NCI-H1436 treated with DMSO at 0.1 percent for 48 hours (cell line): ENCODE measurements at regions not wholly inside any gene's neighbourhood (a gene's known extent, or its start where the extent isn't known, plus 50 kb on each side); places are given as distances from the start of the nearest gene placed in this dataset.

Experiments
- DNase-seq: peaks from one replicate; lab custom pipeline; 2025; lab: John Stamatoyannopoulos, UW

- no peak for DNase-seq
Observed at GRCh38 chr4:19888587-19888986, 363.1 kb upstream of the SLIT2 start.

GRCh38 chr4:19883841-19884240, 367.9 kb upstream of the SLIT2 start:
- DNase-seq = no peak

GRCh38 chr4:19880206-19880605, 371.5 kb upstream of the SLIT2 start:
- no peak for DNase-seq

GRCh38 chr4:19879330-19879729, 372.4 kb upstream of the SLIT2 start:
- no peak for DNase-seq

- no peak for DNase-seq
Observed at GRCh38 chr4:19857991-19858390, 393.7 kb upstream of the SLIT2 start.

- DNase-seq = no peak
Observed at GRCh38 chr4:19857380-19857779, 394.3 kb upstream of the SLIT2 start.

GRCh38 chr4:19850909-19851308, 400.8 kb upstream of the SLIT2 start:
- DNase-seq = no peak

GRCh38 chr4:19844446-19844845, 407.3 kb upstream of the SLIT2 start:
- DNase-seq = no peak

GRCh38 chr4:19842471-19842870, 409.2 kb upstream of the SLIT2 start:
- DNase-seq = no peak

GRCh38 chr4:19838858-19839257, 412.8 kb upstream of the SLIT2 start:
- DNase-seq = no peak

- DNase-seq = no peak
Observed at GRCh38 chr4:19835429-19835828, 416.3 kb upstream of the SLIT2 start.

GRCh38 chr4:19832411-19832810, 419.3 kb upstream of the SLIT2 start:
- DNase-seq = no peak

- no peak for DNase-seq
Observed at GRCh38 chr4:19831644-19832285, 419.9 kb upstream of the SLIT2 start.

- no peak for DNase-seq
Observed at GRCh38 chr4:19829101-19829500, 422.6 kb upstream of the SLIT2 start.

GRCh38 chr4:19823781-19824180, 427.9 kb upstream of the SLIT2 start:
- no peak for DNase-seq

GRCh38 chr4:19819737-19820136, 432.0 kb upstream of the SLIT2 start:
- DNase-seq = no peak

- no peak for DNase-seq
Observed at GRCh38 chr4:19809989-19810388, 441.7 kb upstream of the SLIT2 start.

- no peak for DNase-seq
Observed at GRCh38 chr4:19807505-19807904, 444.2 kb upstream of the SLIT2 start.

- no peak for DNase-seq
Observed at GRCh38 chr4:19806865-19807264, 444.8 kb upstream of the SLIT2 start.

- DNase-seq = no peak
Observed at GRCh38 chr4:19803406-19803805, 448.3 kb upstream of the SLIT2 start.

GRCh38 chr4:19793831-19794230, 457.9 kb upstream of the SLIT2 start:
- DNase-seq = no peak

- no peak for DNase-seq
Observed at GRCh38 chr4:19791422-19792123, 460.1 kb upstream of the SLIT2 start.

- no peak for DNase-seq
Observed at GRCh38 chr4:19786616-19787015, 465.1 kb upstream of the SLIT2 start.

GRCh38 chr4:19783667-19784223, 468.0 kb upstream of the SLIT2 start:
- no peak for DNase-seq
